Thyroid gland (tissue), 4 donors: ENCODE measurements at regions not wholly inside any gene's neighbourhood (a gene's known extent, or its start where the extent isn't known, plus 50 kb on each side); places are given as distances from the start of the nearest gene placed in this dataset.
A peak's percentile ranks its signal among the peaks of the same experiment; 100 is the strongest.

ENCODE experiments used
- DNase-seq, 2 donors: peaks; one replicate each; pipeline ENCODE4 v3.0.0-alpha.2; 2019
- H3K27ac ChIP-seq, 3 donors: fragments of 200-600 bp; sonication (generic); 1 replicate in 2 of 3; 2 replicates in 1 of 3; pipeline ENCODE4 v1.5.1; 2016 to 2019; ENCODE audit warnings: mild to moderate bottlenecking in 1 of 3, moderate library complexity in 1 of 3
- H3K27me3 ChIP-seq: fragments of 200-600 bp; sonication (generic); one replicate; pipeline ENCODE4 v1.5.1; 2019
- H3K36me3 ChIP-seq, 2 donors: fragments of 200-600 bp; sonication (generic); one replicate each; pipeline ENCODE4 v1.5.1; 2016 to 2019
- H3K4me1 ChIP-seq, 2 donors: fragments of 200-600 bp; sonication (generic); one replicate each; pipeline ENCODE4 v1.5.1; 2017 to 2019
- H3K4me3 ChIP-seq, 3 donors: fragments of 200-600 bp; sonication (generic); replicated peaks in 1 of 3; 1 replicate in 2 of 3; 2 replicates in 1 of 3; pipeline ENCODE4 v1.5.1; 2016; ENCODE audit warnings: mild to moderate bottlenecking in 1 of 3
- H3K9me3 ChIP-seq: fragments of 200-600 bp; sonication (generic); one replicate; pipeline ENCODE4 v1.5.1; 2017
- CTCF ChIP-seq, 6 experiments: fragments of 200-600 bp in 3 of 6; fragments of 450-650 bp in 3 of 6; sonication (generic) in 3 of 6; IDR thresholded peaks; one replicate each; pipeline ENCODE4 v1.5.1; 2016 to 2019; ENCODE audit warnings: antibody characterized with exemption in 6 of 6, mild to moderate bottlenecking in 2 of 6, inconsistent platforms in 1 of 6, moderate library complexity in 1 of 6
- POLR2A ChIP-seq, 2 donors: fragments of 450-650 bp; IDR thresholded peaks; one replicate each; pipeline ENCODE4 v1.6.1; 2017; ENCODE audit warnings: antibody characterized with exemption in 2 of 2, mild to moderate bottlenecking in 2 of 2, moderate library complexity in 1 of 2
- whole genome bisulfite sequencing, 2 donors: methylation state at CpG; one replicate each; pipeline ENCODE4 v1.1.5; 2017; 5-methylcytosine and 5-hydroxymethylcytosine counted together
- intact Hi-C: fragments of 100-400 bp; cut with DNase I; formaldehyde crosslinking; loops from one replicate; pipeline ENCODE4 v1.15.1; 2023

DNA sequence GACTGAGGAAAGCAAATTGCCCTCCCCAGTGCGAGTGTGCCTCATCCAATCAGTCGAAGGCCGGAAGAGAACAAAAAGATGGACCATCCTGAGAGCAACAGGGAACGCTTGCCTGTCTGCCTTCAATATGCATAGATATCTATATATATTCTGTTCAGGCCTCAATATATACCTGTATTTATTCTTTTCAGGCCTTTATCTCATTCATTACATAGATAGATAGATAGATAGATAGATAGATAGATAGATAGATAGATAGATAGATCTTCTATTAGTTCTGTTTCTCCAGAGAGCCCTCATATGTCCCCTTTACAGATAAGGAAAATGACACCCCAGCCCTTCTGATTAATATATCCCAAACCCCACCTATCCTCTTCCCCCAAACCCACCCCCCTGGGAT, 55.1 kb upstream of the LMO2 start:
- Histone ChIP-seq H3K36me3 (no peaks in the 10 kb centered on the region), H3K27me3 (no peaks in the 10 kb centered on the region), H3K4me1 (peaks cover 0 to 17% of the 10 kb centered on the region in 2 donors), H3K9me3 (no peaks in the 10 kb centered on the region), H3K27ac (no peak overlapping the region), H3K4me3 (no peak overlapping the region)
- WGBS, 2 donors: 73 to 74% methylated on average over 4 of the region's 4 CpGs
- DNase-seq: no peak
- intact Hi-C loops: no loop called here
- TF ChIP-seq POLR2A (IDR thresholded peaks at IDR 0.05) (no peak), CTCF (IDR thresholded peaks at IDR 0.05) (no peak)

DNA sequence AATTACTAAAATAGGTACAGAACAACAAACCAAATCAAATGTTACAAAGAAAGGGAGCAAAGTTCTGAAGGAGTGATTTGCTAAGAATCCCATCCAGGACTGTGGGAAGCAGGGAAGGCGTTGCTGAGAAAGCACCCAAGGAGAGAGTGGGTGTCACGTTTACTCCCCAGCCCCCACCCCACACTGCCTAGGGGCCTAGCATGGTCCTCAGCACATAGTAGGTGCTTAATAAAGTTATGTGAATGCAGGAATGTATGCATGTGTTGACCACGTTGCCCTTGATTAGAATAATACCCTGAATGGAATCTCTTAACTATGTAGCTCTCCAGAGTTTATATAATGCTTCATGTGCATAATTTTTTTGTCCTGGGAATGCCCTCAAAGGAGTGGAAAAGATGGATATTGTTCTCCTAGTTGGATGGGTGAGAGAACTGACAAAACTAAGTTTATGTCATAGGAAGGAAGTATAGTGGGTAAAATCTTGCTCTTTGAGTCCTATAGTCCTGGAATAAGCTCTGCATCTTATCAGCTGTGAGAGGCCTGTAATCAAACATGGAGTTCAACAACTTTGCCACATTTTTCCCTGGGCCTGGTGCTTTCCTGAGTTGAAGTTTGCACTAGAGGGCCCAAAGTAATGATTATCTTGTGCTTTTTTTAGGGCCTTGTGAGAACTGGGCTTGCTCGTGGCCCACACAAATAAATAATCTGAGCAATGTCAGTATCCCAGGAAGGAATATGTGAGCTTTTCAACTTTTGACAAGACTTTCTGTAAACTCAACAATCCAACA, 53.8 kb upstream of the LMO2 start:
- H3K27me3 ChIP-seq: no peaks in the 10 kb centered on the region
- H3K27ac ChIP-seq: no peak overlapping the region
- no peak overlapping the region for H3K4me3 ChIP-seq
- DNase-seq: no peak
- TF ChIP-seq POLR2A (IDR thresholded peaks at IDR 0.05) (no peak), CTCF (IDR thresholded peaks at IDR 0.05) (no peak)
- H3K9me3 ChIP-seq: no peaks in the 10 kb centered on the region
- WGBS, 2 donors: 89 to 90% methylated on average over 4 of the region's 4 CpGs
- intact Hi-C loops: no loop called here
- H3K4me1 ChIP-seq: peaks cover 0 to 23% of the 10 kb centered on the region in 2 donors
- H3K36me3 ChIP-seq: no peaks in the 10 kb centered on the region

GRCh38 chr11:33944693-33945424, 53.0 kb upstream of the LMO2 start:
- Histone ChIP-seq H3K4me3 (no peak overlapping the region), H3K27ac (no peak overlapping the region), H3K9me3 (no peaks in the 10 kb centered on the region), H3K27me3 (no peaks in the 10 kb centered on the region), H3K4me1 (peaks cover 0 to 23% of the 10 kb centered on the region in 2 donors), H3K36me3 (no peaks in the 10 kb centered on the region)
- intact Hi-C loops: no loop called here
- no peak for DNase-seq
- 96 to 97% methylated on average over 6 of the region's 6 CpGs for WGBS, 2 donors
- TF ChIP-seq POLR2A (IDR thresholded peaks at IDR 0.05) (no peak), CTCF (IDR thresholded peaks at IDR 0.05) (no peak)

GRCh38 chr11:33944345-33944692, 52.4 kb upstream of the LMO2 start:
- 97 to 98% methylated on average over 3 of the region's 3 CpGs for WGBS, 2 donors
- H3K4me3 ChIP-seq: no peak overlapping the region
- intact Hi-C loops: no loop called here
- no peak overlapping the region for H3K27ac ChIP-seq
- no peaks in the 10 kb centered on the region for H3K36me3 ChIP-seq
- TF ChIP-seq CTCF (IDR thresholded peaks at IDR 0.05): no peak
- no peak for TF ChIP-seq POLR2A (IDR thresholded peaks at IDR 0.05)
- DNase-seq: no peak
- no peaks in the 10 kb centered on the region for H3K9me3 ChIP-seq
- no peaks in the 10 kb centered on the region for H3K27me3 ChIP-seq
- peaks cover 0 to 23% of the 10 kb centered on the region in 2 donors for H3K4me1 ChIP-seq

- intact Hi-C loops: no loop called here
- DNase-seq: peak in 1 of 2 donors; percentile 11
- TF ChIP-seq CTCF (IDR thresholded peaks at IDR 0.05) (no peak), POLR2A (IDR thresholded peaks at IDR 0.05) (no peak)
- WGBS, 2 donors: 58 to 64% methylated on average over 4 of the region's 4 CpGs
- Histone ChIP-seq H3K27me3 (no peaks in the 10 kb centered on the region), H3K36me3 (no peaks in the 10 kb centered on the region), H3K4me1 (peaks cover 0 to 23% of the 10 kb centered on the region in 2 donors), H3K4me3 (no peak overlapping the region), H3K9me3 (no peaks in the 10 kb centered on the region), H3K27ac (no peak overlapping the region)
Observed at GRCh38 chr11:33942954-33943353, 51.1 kb upstream of the LMO2 start.
